ENCODE measurements at regions not wholly inside any gene's neighbourhood (a gene's known extent, or its start where the extent isn't known, plus 50 kb on each side); places are given as distances from the start of the nearest gene placed in this dataset.

DNA sequence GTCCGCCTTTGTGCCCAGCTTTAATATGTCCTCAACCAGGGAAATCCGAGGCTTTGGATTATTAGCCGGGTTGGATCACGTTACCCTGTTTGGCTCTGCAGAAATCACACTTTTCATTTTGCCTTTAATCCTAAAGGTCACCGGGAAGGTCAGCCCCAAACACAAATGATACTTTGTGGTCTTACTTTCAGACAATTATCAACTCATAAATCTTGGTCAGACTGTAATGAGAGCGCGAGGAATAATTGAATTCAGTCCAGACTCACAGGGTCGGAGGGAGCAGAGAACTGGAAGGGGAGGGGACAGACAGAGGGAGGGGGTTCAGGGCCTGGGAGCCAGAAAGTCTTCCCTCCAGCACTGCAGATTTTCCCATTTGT, 91.7 kb upstream of the NFIA start:
- no peaks in the 10 kb centered on the region for H3K9me3 Mint-ChIP-seq
- no peak for TF ChIP-seq CTCF (conservative IDR thresholded peaks at IDR 0.05)
- Histone ChIP-seq H3K4me2 (ENCODE audit: insufficient read depth, insufficient read length, low read length) (no peak overlapping the region), H3K23ac (ENCODE audit: insufficient read length, low read depth, low read length) (no peak overlapping the region), H3K9ac (ENCODE audit: extremely low read depth, insufficient read length, low read length) (no peak overlapping the region), H2AK5ac (ENCODE audit: insufficient read length, low read length) (no peak overlapping the region), H3K79me1 (ENCODE audit: insufficient read depth, low read depth, low read length, poor library complexity, severe bottlenecking) (no peaks in the 10 kb centered on the region), H2AFZ (ENCODE audit: low read length) (no peak overlapping the region), H2BK20ac (ENCODE audit: low read depth, low read length, poor library complexity, severe bottlenecking) (no peak overlapping the region), H3K79me2 (ENCODE audit: insufficient read depth, low read length) (no peaks in the 10 kb centered on the region), H2BK15ac (ENCODE audit: low read depth, low read length) (no peak overlapping the region), H4K5ac (ENCODE audit: insufficient read length, low read depth, low read length) (no peak overlapping the region), H3K9me3 (ENCODE audit: control insufficient read depth, low read depth, low read length) (no peaks in the 10 kb centered on the region), H3K23me2 (ENCODE audit: insufficient read length, low read depth, low read length, poor library complexity, severe bottlenecking) (no peaks in the 10 kb centered on the region), H3K27me3 (ENCODE audit: insufficient read depth, low read length) (no peaks in the 10 kb centered on the region), H4K20me1 (ENCODE audit: control insufficient read depth, insufficient read depth, insufficient read length) (no peaks in the 10 kb centered on the region), H2BK120ac (ENCODE audit: low read depth, low read length, poor library complexity, severe bottlenecking) (no peak overlapping the region), H3K4ac (ENCODE audit: low read depth, low read length) (no peak overlapping the region), H4K8ac (replicated peaks; ENCODE audit: insufficient read length, low read depth, low read length) (no peak overlapping the region), H2BK12ac (ENCODE audit: insufficient read length, low read depth, low read length) (no peak overlapping the region), H3K4me1 (ENCODE audit: insufficient read depth, low read length) (no peaks in the 10 kb centered on the region), H2BK5ac (ENCODE audit: insufficient read length, low read length) (no peak overlapping the region), H3T11ph (ENCODE audit: low read length) (no peak overlapping the region), H3K27ac (ENCODE audit: insufficient read length, low read depth, low read length) (no peak overlapping the region), H3K18ac (ENCODE audit: insufficient read length, low read depth, low read length) (no peak overlapping the region), H3K56ac (ENCODE audit: insufficient read length, low read depth, low read length) (no peak overlapping the region), H4K91ac (ENCODE audit: insufficient read length, low read depth, low read length) (no peak overlapping the region), H3K14ac (ENCODE audit: insufficient read depth, low read length) (no peak overlapping the region)
- DNase-seq: no peak
- no peaks in the 10 kb centered on the region for H3K27me3 Mint-ChIP-seq (ENCODE audit: low read depth)
- no peaks in the 10 kb centered on the region for H3K36me3 Mint-ChIP-seq (ENCODE audit: insufficient read depth in 1 of 3, low read depth in 3 of 3)
- H3K4me1 Mint-ChIP-seq: peaks cover 15 to 19% of the 10 kb centered on the region in 2 experiments
- no CpG with 5 or more reads among the region's 8 CpGs for WGBS (ENCODE audit: extremely low coverage, insufficient read length, low lambda C conversion rate)
- H3K4me3 Mint-ChIP-seq: no peak overlapping the region
- H3K27ac Mint-ChIP-seq: no peak overlapping the region
